Posterior vena cava (tissue), 2 donors: ENCODE measurements at regions not wholly inside any gene's neighbourhood (a gene's known extent, or its start where the extent isn't known, plus 50 kb on each side); places are given as distances from the start of the nearest gene placed in this dataset.

Experiments used
- DNase-seq: peaks from one replicate; pipeline ENCODE4 v3.0.0-alpha.2; 2020; ENCODE audit warnings: low spot score
- intact Hi-C, 2 donors: fragments of 100-400 bp; cut with DNase I; formaldehyde crosslinking; loops; one replicate each; pipeline versions ENCODE4 v1.14.1 to v1.14.2; 2022 to 2023
- donor health status: DM: yes; HTN: yes; CAD: no.
- donor health status: DM: yes; HTN: yes; CAD: no.

GRCh38 chr16:55138298-55138697 is 185.7 kb upstream of the IRX6 start:
- DNase-seq: no peak
- intact Hi-C loops: no loop called here

- intact Hi-C loops: no loop called here
- no peak for DNase-seq
These were observed 181.6 kb upstream of the IRX6 start for GRCh38 chr16:55142405-55142804.

- DNase-seq: no peak
- intact Hi-C loops: no loop called here
These were observed 179.4 kb upstream of the IRX6 start for GRCh38 chr16:55144651-55145050.

- no peak for DNase-seq
- intact Hi-C loops: no loop called here
These were observed 178.0 kb upstream of the IRX6 start for GRCh38 chr16:55145771-55146603.

- DNase-seq: no peak
- intact Hi-C loops: no loop called here
These were observed 177.0 kb upstream of the IRX6 start for GRCh38 chr16:55146966-55147365.

- intact Hi-C loops: no loop called here
- DNase-seq: no peak
These were observed 176.6 kb upstream of the IRX6 start for GRCh38 chr16:55147396-55147795.

GRCh38 chr16:55149622-55150021 is 174.4 kb upstream of the IRX6 start:
- intact Hi-C loops: no loop called here
- DNase-seq: no peak

- intact Hi-C loops: no loop called here
- DNase-seq: no peak
These were observed 172.3 kb upstream of the IRX6 start for GRCh38 chr16:55151561-55152305.

GRCh38 chr16:55152875-55153390 is 171.1 kb upstream of the IRX6 start:
- no peak for DNase-seq
- intact Hi-C loops: no loop called here

GRCh38 chr16:55154262-55154661 is 169.7 kb upstream of the IRX6 start:
- intact Hi-C loops: no loop called here
- DNase-seq: no peak

GRCh38 chr16:55154956-55155355 is 169.0 kb upstream of the IRX6 start:
- intact Hi-C loops: no loop called here
- DNase-seq: no peak

- DNase-seq: no peak
- intact Hi-C loops: no loop called here
These were observed 168.2 kb upstream of the IRX6 start for GRCh38 chr16:55155815-55156214.

- DNase-seq: no peak
- intact Hi-C loops: loop anchor here in 1 of 2 donors (5.0 kb wide), 1 partner anchor 462 kb away; no protein-coding TSS in a partner anchor
These were observed 154.2 kb upstream of the IRX6 start for GRCh38 chr16:55169780-55170179.

- intact Hi-C loops: no loop called here
These were observed 152.8 kb upstream of the IRX6 start for GRCh38 chr16:55171241-55171640.

GRCh38 chr16:55175389-55175788 is 148.6 kb upstream of the IRX6 start:
- no peak for DNase-seq
- intact Hi-C loops: no loop called here

More at GRCh38 chr16:55171241-55171640, 152.8 kb upstream of the IRX6 start:
- DNase-seq: no peak

GRCh38 chr16:55176901-55177300 is 147.1 kb upstream of the IRX6 start:
- intact Hi-C loops: no loop called here
- DNase-seq: no peak

GRCh38 chr16:55179411-55179810 is 144.6 kb upstream of the IRX6 start:
- intact Hi-C loops: no loop called here
- no peak for DNase-seq

GRCh38 chr16:55179852-55180585 is 144.0 kb upstream of the IRX6 start:
- no peak for DNase-seq
- intact Hi-C loops: no loop called here

- DNase-seq: no peak
- intact Hi-C loops: no loop called here
These were observed 140.0 kb upstream of the IRX6 start for GRCh38 chr16:55184052-55184451.

- intact Hi-C loops: no loop called here
- no peak for DNase-seq
These were observed 139.4 kb upstream of the IRX6 start for GRCh38 chr16:55184619-55185018.
